T-helper 9 cell (primary cell): ENCODE measurements at regions not wholly inside any gene's neighbourhood (a gene's known extent, or its start where the extent isn't known, plus 50 kb on each side); places are given as distances from the start of the nearest gene placed in this dataset.

Experiments
- DNase-seq: peaks from one replicate; pipeline ENCODE4 v3.0.0-alpha.2; 2020

DNA sequence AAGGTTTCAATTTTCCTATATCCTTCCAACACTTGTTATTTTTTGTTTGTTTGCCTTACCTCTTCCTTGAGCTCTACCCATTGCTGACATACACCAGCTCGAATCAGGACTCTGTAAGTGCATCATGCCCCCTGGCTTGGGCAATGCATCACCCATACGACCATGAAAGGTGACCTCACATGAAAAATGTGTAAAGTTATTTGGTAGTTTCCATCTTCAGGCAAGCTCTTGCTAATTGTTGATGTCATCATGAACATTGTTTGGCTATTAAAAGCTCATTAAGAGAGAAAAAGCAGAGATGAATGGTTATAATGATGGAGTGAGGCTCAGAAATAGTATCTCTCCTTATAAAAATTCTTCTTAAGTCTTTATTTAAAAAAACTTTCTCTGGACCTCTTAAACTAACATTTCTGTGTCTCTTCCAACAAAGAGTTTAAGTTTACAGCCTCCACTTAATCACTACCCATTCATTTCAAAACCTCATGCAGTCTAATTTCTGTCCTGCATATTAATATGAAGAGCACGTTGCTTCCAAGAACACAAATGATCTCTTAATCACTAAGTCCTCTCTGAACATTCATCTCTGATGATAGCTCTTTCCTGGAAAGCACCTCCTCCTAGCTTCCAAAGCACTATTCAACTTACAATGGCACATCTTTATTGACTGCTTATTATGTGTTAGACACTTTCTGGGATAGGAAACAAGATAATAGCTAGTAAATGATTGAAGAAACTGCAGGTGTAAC lies 236.3 kb downstream of the NFKBIZ start:
- DNase-seq = no peak

- no peak for DNase-seq
These were observed 237.9 kb downstream of the NFKBIZ start for GRCh38 chr3:102087236-102087635.

- DNase-seq = no peak
These were observed 239.9 kb downstream of the NFKBIZ start for GRCh38 chr3:102089239-102089638.

DNA sequence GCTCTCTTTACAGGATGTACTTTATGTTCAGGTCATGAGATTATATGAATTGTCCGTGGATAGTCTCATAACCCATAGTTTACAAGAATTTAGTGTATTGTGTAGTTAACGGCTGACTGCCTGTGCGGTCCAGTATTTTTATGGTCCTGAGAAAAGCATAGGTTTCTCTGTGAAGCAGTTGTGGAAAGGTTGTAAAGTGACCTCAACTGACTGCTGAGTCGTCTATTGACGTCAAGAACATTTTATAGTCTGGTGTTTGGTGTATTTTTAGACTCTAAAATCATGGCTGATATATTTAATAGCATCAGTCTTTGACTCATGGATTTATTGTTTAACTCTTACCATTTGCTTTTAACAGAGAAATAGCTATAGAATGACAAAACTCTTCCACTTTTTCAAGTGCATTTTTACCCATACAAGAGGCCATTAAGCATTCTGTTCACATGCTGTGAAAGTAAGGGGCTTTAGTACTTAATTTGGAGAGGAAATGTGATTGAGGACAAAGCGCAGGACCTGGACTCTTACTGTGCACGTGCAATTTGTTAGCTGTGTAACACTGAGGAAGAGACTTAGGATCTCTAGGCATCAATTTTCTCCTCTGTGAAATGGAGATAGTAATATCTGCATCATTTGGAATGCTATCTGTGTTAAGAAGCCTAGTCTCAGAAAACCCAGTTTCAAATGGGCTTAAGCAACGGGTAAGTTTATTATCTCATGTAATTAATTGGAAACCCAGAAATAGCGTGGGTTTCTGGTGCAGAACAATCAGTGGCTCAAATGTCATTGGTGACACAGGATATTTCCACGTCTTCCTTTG lies 240.8 kb downstream of the NFKBIZ start:
- no peak for DNase-seq

DNA sequence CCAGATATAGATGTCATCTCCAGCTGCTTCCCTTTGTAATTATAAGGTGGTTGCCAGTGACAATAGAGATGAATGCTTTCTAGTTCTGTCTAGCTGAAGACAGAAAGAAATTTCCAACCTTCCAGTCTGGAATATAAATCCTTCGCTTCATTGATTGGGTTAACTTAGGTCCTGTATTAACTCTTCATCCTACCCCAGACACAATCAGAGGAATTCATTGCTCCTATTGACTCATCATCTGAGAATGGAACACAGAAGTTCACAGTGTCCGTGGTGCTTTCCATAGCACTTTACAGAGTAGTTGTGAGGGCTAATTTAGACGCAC lies 241.4 kb downstream of the NFKBIZ start:
- no peak for DNase-seq

DNA sequence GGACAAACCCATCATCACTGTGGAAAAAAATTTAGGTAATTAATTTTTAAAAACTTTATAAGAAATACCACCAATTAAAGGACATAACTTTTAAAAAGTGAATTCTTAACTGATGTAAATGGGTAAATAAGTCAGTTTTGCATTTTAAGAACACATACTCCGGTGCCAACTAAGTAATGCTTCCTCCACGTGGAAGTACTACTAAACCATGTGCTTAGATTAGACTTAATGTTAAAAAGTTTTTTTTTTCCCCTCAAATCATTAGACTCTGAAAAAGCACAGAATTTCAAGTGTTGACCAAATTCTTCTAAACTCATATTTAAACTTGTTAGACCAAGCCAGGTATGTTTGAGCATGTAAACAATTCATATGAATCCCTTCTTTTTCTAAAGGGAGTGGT lies 242.0 kb downstream of the NFKBIZ start:
- no peak for DNase-seq

- DNase-seq = no peak
These were observed 243.5 kb downstream of the NFKBIZ start for GRCh38 chr3:102092617-102093466.

- DNase-seq = no peak
These were observed 245.2 kb downstream of the NFKBIZ start for GRCh38 chr3:102094506-102094905.

DNA sequence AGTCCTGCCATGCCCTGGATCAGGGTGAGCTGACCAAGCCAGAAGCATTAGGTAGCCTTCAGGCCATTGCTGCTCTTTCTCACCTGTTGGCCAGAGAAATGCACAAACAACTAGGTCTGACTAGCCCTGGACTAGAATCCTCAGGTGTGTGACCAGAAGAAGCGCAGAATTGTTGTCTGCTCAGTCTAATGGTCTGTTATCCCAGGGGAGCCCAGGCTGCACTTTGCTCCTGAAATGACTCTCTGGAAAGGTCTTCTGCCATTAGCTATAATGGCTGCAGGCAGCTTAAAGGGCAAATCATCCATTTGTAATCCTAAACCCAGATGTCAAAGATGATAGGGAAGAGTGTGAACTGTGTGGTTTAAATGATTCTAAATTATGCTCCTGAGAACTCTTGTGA lies 246.1 kb downstream of the NFKBIZ start:
- DNase-seq = no peak

GRCh38 chr3:102096066-102096465 lies 246.8 kb downstream of the NFKBIZ start:
- no peak for DNase-seq

- DNase-seq = no peak
These were observed 249.0 kb downstream of the NFKBIZ start for GRCh38 chr3:102098130-102098885.

GRCh38 chr3:102099913-102100312 lies 250.6 kb downstream of the NFKBIZ start:
- no peak for DNase-seq

GRCh38 chr3:102102394-102102793 lies 253.1 kb downstream of the NFKBIZ start:
- DNase-seq = no peak

DNA sequence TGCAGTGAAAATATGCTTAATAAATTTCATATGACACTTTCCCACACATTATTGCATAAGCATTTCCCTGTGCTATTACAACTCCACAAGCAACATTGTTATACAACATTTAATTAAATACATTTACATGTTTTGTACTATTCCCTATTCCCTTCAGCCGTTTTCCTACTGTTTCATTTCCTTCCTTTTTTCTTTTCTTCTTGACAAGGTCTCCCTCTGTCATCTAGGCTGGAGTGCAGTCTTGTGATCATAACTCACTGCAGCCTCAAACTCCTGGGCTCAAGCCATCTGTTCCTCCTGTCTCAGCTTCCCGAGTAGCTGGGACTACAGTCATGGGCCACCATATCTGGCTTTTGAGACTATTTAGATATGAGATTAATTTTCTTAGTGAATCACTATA lies 254.7 kb downstream of the NFKBIZ start:
- no peak for DNase-seq

- no peak for DNase-seq
These were observed 255.9 kb downstream of the NFKBIZ start for GRCh38 chr3:102105193-102105592.

- DNase-seq = no peak
These were observed 257.2 kb downstream of the NFKBIZ start for GRCh38 chr3:102106416-102107097.

GRCh38 chr3:102112704-102113230 lies 263.5 kb downstream of the NFKBIZ start:
- DNase-seq = no peak

DNA sequence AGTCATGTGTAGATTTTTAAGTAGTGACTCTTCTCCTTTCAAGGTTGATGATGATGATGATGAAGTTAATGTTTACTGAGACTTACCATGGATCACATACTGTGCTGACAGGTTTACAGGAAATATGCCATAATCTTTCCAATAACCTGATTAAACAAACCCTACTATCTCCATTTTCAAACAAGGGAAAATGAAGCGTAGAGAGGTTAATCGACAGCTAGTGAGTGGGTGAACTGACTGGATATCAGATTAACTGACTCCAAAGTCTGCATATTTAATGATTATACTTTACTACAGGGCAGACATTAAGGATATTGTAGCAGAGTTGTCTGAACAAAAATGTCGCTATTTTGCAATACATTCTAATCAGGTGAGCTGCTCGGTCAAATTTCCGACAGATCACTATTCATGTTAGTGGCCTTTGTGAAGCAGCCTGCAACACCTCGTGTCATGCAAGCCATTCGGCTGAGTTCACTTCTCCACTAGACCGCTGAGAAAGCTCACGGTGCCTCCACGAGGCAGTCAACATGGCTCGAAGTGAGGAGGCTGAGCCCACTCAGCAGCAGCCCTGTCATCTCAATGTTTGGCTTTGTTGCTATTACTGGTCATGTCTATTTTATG lies 264.2 kb downstream of the NFKBIZ start:
- no peak for DNase-seq

DNA sequence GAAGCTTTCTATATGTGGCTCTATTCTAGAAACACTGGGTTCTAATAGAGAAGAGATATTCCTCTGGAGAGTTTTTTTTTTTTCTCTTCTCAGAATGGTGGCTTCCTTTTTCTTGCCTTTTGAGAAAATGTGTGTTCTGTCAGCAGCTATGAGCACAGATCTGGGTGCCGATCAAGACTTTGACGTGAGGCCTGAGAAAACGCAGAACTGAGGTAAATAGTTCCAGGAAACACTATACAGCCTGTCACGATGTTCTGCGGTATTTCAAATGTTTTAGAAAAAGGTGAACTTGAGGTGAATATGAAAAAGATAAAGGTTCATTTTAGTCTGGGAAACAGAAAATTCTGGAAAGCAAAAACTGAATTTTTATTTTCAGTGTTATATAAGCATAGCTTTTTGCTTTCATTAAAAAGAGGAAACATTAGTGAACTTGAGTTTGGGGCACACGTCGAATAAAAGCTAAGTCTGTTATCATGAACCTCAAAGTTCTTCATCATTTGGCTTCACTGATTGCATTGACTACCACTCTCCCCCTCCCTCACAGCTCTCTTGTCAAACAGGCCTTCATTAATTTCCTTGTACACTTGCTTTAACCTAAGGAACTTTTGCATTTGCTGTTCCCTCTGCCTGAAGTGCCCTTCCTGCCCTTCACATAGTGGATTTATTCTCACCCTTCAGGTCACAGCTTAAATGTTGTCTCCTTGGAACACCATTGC lies 265.1 kb downstream of the NFKBIZ start:
- DNase-seq = no peak

DNA sequence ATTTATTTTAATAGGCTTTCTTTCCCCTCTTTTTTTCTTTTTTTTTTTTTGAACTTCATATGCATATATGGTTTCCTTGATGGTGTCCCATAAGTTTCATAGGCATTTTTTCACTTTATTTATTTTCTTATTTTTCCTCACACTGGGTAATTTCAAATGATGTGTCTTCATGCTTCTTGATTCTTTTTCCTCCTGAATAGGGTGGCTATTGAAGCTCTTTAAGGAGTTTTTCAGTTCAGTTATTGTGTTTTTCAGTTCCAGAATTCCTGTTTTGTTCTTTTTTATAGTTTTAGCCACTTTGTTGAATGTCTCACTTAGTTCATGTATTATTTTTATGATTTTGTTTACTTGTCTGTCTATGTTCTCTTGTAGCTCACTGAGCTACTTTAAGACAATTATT lies 273.2 kb downstream of the NFKBIZ start:
- DNase-seq = no peak
